SK-N-SH (cell line): ENCODE measurements at regions not wholly inside any gene's neighbourhood (a gene's known extent, or its start where the extent isn't known, plus 50 kb on each side); places are given as distances from the start of the nearest gene placed in this dataset.

ENCODE experiments used
- CTCF ChIA-PET: fragments of 300-600, 350-600 bp; formaldehyde crosslinking; extraction: SDS; loops from one replicate; lab custom pipeline; 2021; lab: Yijun Ruan, JAX
- POLR2A ChIA-PET: fragments of 350-600 bp; sonication (Branson Sonifier 250); formaldehyde crosslinking; extraction: SDS; loops from one replicate; lab custom pipeline; 2020; ENCODE audit warnings: antibody characterized with exemption, inconsistent platforms; lab: Yijun Ruan, JAX
- DNase-seq: peaks from one replicate; pipeline ENCODE4 v3.0.0; 2012
- H2AFZ ChIP-seq: fragments of 200-600 bp; sonication (generic); 2 replicates; pipeline ENCODE4 v1.8.1; 2016; ENCODE audit warnings: antibody characterized with exemption, mild to moderate bottlenecking, low read depth
- H3F3A ChIP-seq: fragments of 200-600 bp; sonication (generic); replicated peaks from 2 replicates; pipeline ENCODE3; 2016; ENCODE audit warnings: antibody characterized with exemption, mild to moderate bottlenecking; ENCODE audit not compliant: insufficient read depth
- H3K27ac ChIP-seq, 2 experiments: fragments of 200-500 bp in 1 of 2; fragments of 200-600 bp in 1 of 2; sonication (Bioruptor generic) in 1 of 2; sonication (generic), shearing (Covaris generic) in 1 of 2; 2 replicates each; pipeline versions ENCODE4 v1.5.1 to v1.6.1; 2014 to 2016; ENCODE audit warnings: low read depth in 2 of 2, inconsistent platforms in 1 of 2, low read length in 1 of 2, mild to moderate bottlenecking in 1 of 2, mixed read lengths in 1 of 2
- H3K27me3 ChIP-seq: fragments of 200-600 bp; sonication (generic), shearing (Covaris generic); 2 replicates; pipeline ENCODE4 v1.6.1; 2016; ENCODE audit warnings: mixed run types; ENCODE audit not compliant: insufficient read depth
- H3K36me3 ChIP-seq, 2 experiments: fragments of 200-500 bp in 1 of 2; fragments of 200-600 bp in 1 of 2; sonication (Bioruptor generic) in 1 of 2; sonication (generic) in 1 of 2; replicated peaks in 1 of 2; 2 replicates each; pipeline versions ENCODE3 to v1.5.1; 2014 to 2016; ENCODE audit warnings: low read length in 1 of 2, mild to moderate bottlenecking in 1 of 2; ENCODE audit not compliant: insufficient read depth in 2 of 2, control insufficient read depth in 1 of 2
- H3K4me1 ChIP-seq, 2 experiments: fragments of 200-500 bp in 1 of 2; fragments of 200-600 bp in 1 of 2; sonication (Bioruptor generic) in 1 of 2; sonication (generic), shearing (Covaris generic) in 1 of 2; 2 replicates each; pipeline versions ENCODE4 v1.5.1 to v1.6.1; 2014 to 2016; ENCODE audit warnings: low read depth in 1 of 2, low read length in 1 of 2, mixed run types in 1 of 2; ENCODE audit not compliant: insufficient read depth in 2 of 2, control insufficient read depth in 1 of 2
- H3K4me2 ChIP-seq: fragments of 200-600 bp; sonication (generic), shearing (Covaris generic); 2 replicates; pipeline ENCODE4 v1.6.1; 2017; ENCODE audit warnings: mixed run types
- H3K4me3 ChIP-seq, 2 experiments: fragments of 200-500 bp in 1 of 2; fragments of 200-600 bp in 1 of 2; sonication (Bioruptor generic) in 1 of 2; sonication (generic), shearing (Covaris generic) in 1 of 2; 2 replicates each; pipeline versions ENCODE4 v1.5.1 to v1.8.1; 2014 to 2016; ENCODE audit warnings: low read depth in 2 of 2, inconsistent platforms in 1 of 2, low read length in 1 of 2, mild to moderate bottlenecking in 1 of 2, mixed read lengths in 1 of 2, moderate library complexity in 1 of 2
- H3K79me2 ChIP-seq: fragments of 200-600 bp; sonication (generic); 2 replicates; pipeline ENCODE4 v1.8.1; 2017; ENCODE audit warnings: mild to moderate bottlenecking; ENCODE audit not compliant: insufficient read depth
- H3K9ac ChIP-seq: fragments of 200-600 bp; sonication (generic); 2 replicates; pipeline ENCODE4 v1.6.1; 2017; ENCODE audit warnings: mixed run types
- H3K9me2 ChIP-seq: fragments of 200-600 bp; sonication (generic); 2 replicates; pipeline ENCODE4 v1.6.1; 2017; ENCODE audit warnings: mixed run types
- H3K9me3 ChIP-seq: fragments of 200-600 bp; sonication (generic); 2 replicates; pipeline ENCODE4 v1.6.1; 2017; ENCODE audit warnings: mixed run types, mild to moderate bottlenecking, moderate library complexity
- H4K20me1 ChIP-seq: fragments of 200-600 bp; sonication (generic); 2 replicates; pipeline ENCODE4 v1.6.1; 2017; ENCODE audit warnings: mild to moderate bottlenecking, mixed run types; ENCODE audit not compliant: insufficient read depth
- EZH2phosphoT487 ChIP-seq: fragments of 200-600 bp; sonication (generic); IDR thresholded peaks from 2 replicates; pipeline ENCODE4 v1.6.1; 2017; ENCODE audit warnings: low read depth, mixed run types, mild to moderate bottlenecking, antibody characterized with exemption, moderate library complexity, borderline replicate concordance
- FOXJ3 ChIP-seq: sonication (generic); formaldehyde crosslinking; IDR thresholded peaks from 2 replicates; pipeline ENCODE4 v1.5.1; 2020; ENCODE audit warnings: mild to moderate bottlenecking, missing genetic modification reagents
- FOXM1 ChIP-seq: IDR thresholded peaks from 2 replicates; pipeline ENCODE4 v1.4.0; 2012; ENCODE audit warnings: low read depth, mild to moderate bottlenecking
- GABPA ChIP-seq: IDR thresholded peaks from 2 replicates; pipeline ENCODE4 v1.4.0; 2012; ENCODE audit warnings: low read depth, mild to moderate bottlenecking
- IRF3 ChIP-seq: fragments of 150-350 bp; IDR thresholded peaks from 2 replicates; pipeline ENCODE4 v1.6.1; 2016; ENCODE audit warnings: mild to moderate bottlenecking, low read depth, low read length
- JUND ChIP-seq: IDR thresholded peaks from 2 replicates; pipeline ENCODE4 v1.4.0; 2012
- MEF2A ChIP-seq: IDR thresholded peaks from 2 replicates; pipeline ENCODE4 v1.4.0; 2012; ENCODE audit warnings: low read depth, borderline replicate concordance
- NFIC ChIP-seq: IDR thresholded peaks from 2 replicates; pipeline ENCODE4 v1.4.0; 2012; ENCODE audit warnings: borderline replicate concordance
- POLR2AphosphoS5 ChIP-seq: IDR thresholded peaks from 2 replicates; pipeline ENCODE4 v1.6.1; 2012; ENCODE audit warnings: low read depth, low read length
- RAD21 ChIP-seq: IDR thresholded peaks from 2 replicates; pipeline ENCODE4 v1.6.1; 2012; ENCODE audit warnings: mild to moderate bottlenecking, low read length
- RCOR1 ChIP-seq: fragments of 150-350 bp; IDR thresholded peaks from 2 replicates; pipeline ENCODE4 v1.6.1; 2017; ENCODE audit warnings: antibody characterized with exemption, low read length
- REST ChIP-seq: IDR thresholded peaks from 2 replicates; pipeline ENCODE4 v1.6.1; 2012; ENCODE audit warnings: mild to moderate bottlenecking, low read depth, low read length, moderate library complexity
- RFX5 ChIP-seq: IDR thresholded peaks from 2 replicates; pipeline ENCODE4 v1.6.1; 2012; ENCODE audit warnings: mild to moderate bottlenecking, improper control_type of control experiment, low read length
- SIN3A ChIP-seq: IDR thresholded peaks from 2 replicates; pipeline ENCODE4 v1.6.1; 2012; ENCODE audit warnings: low read depth, mild to moderate bottlenecking, low read length, moderate library complexity, borderline replicate concordance
- SMC3 ChIP-seq: IDR thresholded peaks from 2 replicates; pipeline ENCODE4 v1.6.1; 2012; ENCODE audit warnings: low read depth, low read length, improper control_type of control experiment
- TAF1 ChIP-seq: IDR thresholded peaks from 2 replicates; pipeline ENCODE4 v1.6.1; 2012; ENCODE audit warnings: low read depth, mild to moderate bottlenecking, low read length, moderate library complexity, borderline replicate concordance
- TCF12 ChIP-seq: IDR thresholded peaks from 2 replicates; pipeline ENCODE4 v1.4.0; 2012
- USF2 ChIP-seq: fragments of 150-350 bp; IDR thresholded peaks from 2 replicates; pipeline ENCODE4 v1.6.1; 2017; ENCODE audit warnings: antibody characterized with exemption, low read length, low read depth, borderline replicate concordance
- WGBS: methylation state at CpG from one replicate; pipeline ENCODE4 v1.1.6; 2017; ENCODE audit warnings: low lambda C conversion rate; 5-methylcytosine and 5-hydroxymethylcytosine counted together
- TF ChIP-seq, protein P1 (sequence below): IDR thresholded peaks from 2 replicates; pipeline ENCODE4 v1.4.0; 2012; ENCODE audit warnings: low read depth, borderline replicate concordance
- TF ChIP-seq, protein P2 (sequence below): IDR thresholded peaks from 2 replicates; pipeline ENCODE4 v1.4.0; 2012; ENCODE audit warnings: low read depth, borderline replicate concordance

DNA sequence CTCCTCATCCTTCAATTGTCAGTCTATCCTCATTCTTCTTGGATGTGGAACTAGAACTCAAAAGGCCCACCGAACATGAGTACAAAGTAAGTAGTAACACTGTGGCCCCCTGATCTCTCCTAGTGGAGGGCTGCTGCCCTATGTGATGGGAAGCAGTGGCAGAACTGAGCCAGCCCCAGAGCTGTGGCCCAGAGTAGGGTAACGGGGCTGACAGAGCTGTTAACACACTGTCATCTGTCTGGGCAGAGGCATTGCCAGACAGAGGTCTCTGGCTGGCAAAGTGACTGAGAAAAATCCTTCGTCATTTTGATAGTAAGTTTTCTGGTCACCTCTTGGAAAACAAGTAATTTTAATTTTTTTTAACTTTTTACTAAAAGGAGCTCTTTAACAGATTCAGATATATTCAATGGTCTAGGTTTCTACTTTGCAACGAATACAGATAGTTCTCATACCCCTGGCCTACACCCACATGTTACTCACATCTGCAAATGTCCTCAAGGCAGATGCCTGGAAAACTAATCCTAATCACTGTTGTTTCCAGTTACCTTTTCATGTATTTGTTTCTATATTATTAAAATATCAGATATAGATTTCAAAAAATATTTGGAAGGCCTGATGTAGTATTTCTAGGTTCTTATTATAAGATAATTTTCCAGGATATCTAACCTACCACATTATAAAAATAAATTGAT is 588.7 kb downstream of the CPS1 start:
- H3K9ac ChIP-seq: no peak overlapping the region
- no peaks in the 10 kb centered on the region for H3K4me1 ChIP-seq
- no peak overlapping the region for H3K27ac ChIP-seq
- DNase-seq: no peak
- H2AFZ ChIP-seq: no peak overlapping the region
- TF ChIP-seq SIN3A: no peak
- TF ChIP-seq TCF12: no peak
- TF ChIP-seq NFIC: no peak
- TF ChIP-seq FOXJ3 (CRISPR knock-in tag): no peak
- TF ChIP-seq IRF3: no peak
- no peak for TF ChIP-seq RAD21
- TF ChIP-seq, protein P1, sequence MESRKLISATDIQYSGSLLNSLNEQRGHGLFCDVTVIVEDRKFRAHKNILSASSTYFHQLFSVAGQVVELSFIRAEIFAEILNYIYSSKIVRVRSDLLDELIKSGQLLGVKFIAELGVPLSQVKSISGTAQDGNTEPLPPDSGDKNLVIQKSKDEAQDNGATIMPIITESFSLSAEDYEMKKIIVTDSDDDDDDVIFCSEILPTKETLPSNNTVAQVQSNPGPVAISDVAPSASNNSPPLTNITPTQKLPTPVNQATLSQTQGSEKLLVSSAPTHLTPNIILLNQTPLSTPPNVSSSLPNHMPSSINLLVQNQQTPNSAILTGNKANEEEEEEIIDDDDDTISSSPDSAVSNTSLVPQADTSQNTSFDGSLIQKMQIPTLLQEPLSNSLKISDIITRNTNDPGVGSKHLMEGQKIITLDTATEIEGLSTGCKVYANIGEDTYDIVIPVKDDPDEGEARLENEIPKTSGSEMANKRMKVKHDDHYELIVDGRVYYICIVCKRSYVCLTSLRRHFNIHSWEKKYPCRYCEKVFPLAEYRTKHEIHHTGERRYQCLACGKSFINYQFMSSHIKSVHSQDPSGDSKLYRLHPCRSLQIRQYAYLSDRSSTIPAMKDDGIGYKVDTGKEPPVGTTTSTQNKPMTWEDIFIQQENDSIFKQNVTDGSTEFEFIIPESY: no peak
- TF ChIP-seq USF2: no peak
- TF ChIP-seq REST: no peak
- TF ChIP-seq TAF1: no peak
- TF ChIP-seq EZH2phosphoT487: no peak
- no peak for TF ChIP-seq POLR2AphosphoS5
- TF ChIP-seq RFX5: no peak
- no peak for TF ChIP-seq RCOR1
- no peak for TF ChIP-seq MEF2A
- TF ChIP-seq GABPA: no peak
- TF ChIP-seq, protein P2, sequence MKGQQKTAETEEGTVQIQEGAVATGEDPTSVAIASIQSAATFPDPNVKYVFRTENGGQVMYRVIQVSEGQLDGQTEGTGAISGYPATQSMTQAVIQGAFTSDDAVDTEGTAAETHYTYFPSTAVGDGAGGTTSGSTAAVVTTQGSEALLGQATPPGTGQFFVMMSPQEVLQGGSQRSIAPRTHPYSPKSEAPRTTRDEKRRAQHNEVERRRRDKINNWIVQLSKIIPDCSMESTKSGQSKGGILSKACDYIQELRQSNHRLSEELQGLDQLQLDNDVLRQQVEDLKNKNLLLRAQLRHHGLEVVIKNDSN: no peak
- TF ChIP-seq SMC3: no peak
- TF ChIP-seq FOXM1: no peak
- TF ChIP-seq JUND: no peak
- no peaks in the 10 kb centered on the region for H3K9me2 ChIP-seq
- H3K4me2 ChIP-seq: no peak overlapping the region
- H3K27me3 ChIP-seq: no peaks in the 10 kb centered on the region
- no peaks in the 10 kb centered on the region for H4K20me1 ChIP-seq
- WGBS: 39% methylated on average over 4 of the region's 4 CpGs
- ChIA-PET CTCF (interaction anchor here (1.1 to 1.6 kb wide), 3 partner anchors 12 to 1422 kb away, joined by 3 to 4 read pairs (median 4); no protein-coding TSS in a partner anchor), POLR2A (no interaction called here)
- no peaks in the 10 kb centered on the region for H3F3A ChIP-seq
- no peaks in the 10 kb centered on the region for H3K9me3 ChIP-seq
- no peaks in the 10 kb centered on the region for H3K79me2 ChIP-seq
- no peaks in the 10 kb centered on the region for H3K36me3 ChIP-seq
- no peak overlapping the region for H3K4me3 ChIP-seq
